Renal pelvis (tissue), 1 donor: ENCODE measurements at regions not wholly inside any gene's neighbourhood (a gene's known extent, or its start where the extent isn't known, plus 50 kb on each side); places are given as distances from the start of the nearest gene placed in this dataset.
"Not testable (repeated sequence)": the region's sequence is repeated elsewhere in the genome, so short reads cannot be mapped to it uniquely, and the experiment has no call there.

Source experiments
- DNase-seq: peaks from one replicate; pipeline ENCODE4 v3.0.0-alpha.2; 2013

DNA sequence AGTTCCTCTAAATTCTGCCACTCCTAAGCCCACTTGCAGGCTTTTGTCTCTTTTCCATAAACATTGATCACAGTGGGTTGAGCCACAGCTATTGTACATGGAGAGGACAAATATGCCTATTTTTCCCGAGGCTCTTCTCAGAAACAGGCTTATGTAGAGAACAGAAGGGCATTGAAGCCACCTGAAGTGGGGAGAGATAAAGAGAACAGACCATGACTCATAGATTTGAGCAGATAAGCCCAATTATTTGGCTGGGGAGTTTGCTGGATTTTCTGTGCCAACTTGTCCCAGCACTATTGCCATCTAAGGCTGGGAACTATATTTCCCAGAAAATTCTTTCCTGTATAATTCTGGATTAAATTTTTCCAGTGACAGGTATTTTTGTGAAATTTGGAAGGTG lies 446.1 kb upstream of the RPS6KA3 start:
- DNase-seq = no peak

DNA sequence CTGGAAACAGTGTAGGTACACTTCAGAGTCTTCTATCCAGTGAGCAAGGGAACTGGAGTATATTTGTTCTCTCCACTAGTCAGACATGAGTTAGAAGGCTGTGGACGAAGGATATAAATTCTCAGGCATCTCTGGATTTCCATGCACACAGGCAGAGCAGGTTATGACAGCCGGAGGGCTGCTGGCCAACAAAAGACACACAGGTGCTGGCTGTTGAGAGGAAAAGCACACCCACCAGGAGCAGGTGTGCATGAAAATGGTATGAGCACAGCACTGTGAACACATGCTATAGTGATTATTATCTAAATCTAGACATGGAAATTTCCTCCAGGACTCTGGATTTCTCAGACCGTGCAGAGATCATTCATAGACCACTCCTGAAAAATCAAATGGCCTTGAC lies 444.7 kb upstream of the RPS6KA3 start:
- DNase-seq = no peak

DNA sequence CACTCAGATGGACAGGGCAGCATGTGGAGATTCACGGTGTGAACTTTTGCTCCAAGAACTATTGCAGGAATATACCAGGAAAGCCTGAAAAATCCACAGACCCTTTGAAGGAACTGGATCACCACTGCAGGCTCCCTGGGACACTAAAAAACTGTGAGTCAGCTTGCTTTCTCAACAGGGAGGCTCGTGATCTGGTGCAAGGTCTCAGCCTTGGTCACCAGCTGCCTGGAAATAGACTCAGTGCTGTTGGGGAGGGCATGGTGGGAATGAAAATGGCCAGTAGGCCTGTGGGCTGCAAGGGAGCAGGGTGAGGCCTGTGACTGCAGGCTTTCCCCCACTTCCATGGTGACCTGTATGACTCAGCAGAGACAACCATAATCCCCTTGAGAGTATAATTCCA lies 426.4 kb upstream of the RPS6KA3 start:
- no peak for DNase-seq

DNA sequence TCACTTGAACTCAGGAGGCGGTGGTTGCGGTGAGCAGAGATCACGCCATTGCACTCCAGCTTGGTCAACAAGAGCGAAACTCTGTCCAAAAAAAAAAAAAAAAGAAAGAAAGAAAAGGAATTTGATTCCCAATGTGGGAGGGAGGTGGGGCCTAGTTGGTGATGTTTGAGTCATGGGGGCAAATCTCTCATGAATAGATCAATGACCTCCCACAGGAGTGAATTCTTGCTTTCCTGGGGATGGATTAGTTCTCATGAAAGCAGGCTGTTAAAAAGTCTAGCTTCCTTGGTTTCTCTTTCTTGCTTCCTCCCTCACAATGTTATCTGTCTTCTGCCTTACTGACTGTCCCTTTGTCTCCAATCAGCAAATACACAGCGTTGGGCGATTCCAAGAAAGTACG lies 419.5 kb upstream of the RPS6KA3 start:
- no peak for DNase-seq

DNA sequence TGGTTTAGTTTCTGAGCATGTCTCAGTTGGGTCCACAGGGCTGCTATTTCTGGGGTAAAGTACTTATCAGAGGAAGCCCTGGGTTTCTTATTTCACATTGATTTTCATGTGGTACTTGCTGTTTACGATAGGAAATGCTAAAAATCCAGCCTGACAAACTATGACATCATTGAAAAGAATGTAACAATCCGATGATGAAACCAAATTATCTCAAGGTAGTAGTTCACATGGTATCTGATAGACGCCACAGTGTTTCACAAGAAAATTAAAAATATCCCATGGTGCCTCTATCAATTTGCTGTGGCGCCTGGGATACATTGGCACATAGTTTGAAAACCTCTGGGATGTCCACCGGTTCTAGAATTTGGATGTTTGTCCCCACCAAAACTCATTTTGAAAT lies 418.9 kb upstream of the RPS6KA3 start:
- no peak for DNase-seq

DNA sequence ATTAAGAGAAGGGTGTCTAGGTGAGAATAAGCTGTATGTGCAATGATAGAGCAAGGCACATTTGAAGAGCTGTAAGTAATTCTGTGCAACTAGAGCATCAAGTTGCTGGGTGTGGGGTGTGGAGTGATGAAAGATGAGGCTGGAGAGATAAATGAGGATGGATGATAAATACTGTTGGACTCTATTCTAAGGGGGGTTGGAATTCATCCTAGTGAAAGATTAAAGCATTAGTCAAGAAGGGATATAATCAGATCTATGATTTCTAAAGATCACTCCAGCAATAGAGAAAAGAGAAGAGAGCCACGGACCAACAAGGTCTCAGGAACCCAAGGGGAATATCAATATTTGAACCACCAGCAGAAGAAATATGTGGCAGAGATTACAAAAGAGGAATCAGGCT lies 415.0 kb upstream of the RPS6KA3 start:
- DNase-seq = no peak

DNA sequence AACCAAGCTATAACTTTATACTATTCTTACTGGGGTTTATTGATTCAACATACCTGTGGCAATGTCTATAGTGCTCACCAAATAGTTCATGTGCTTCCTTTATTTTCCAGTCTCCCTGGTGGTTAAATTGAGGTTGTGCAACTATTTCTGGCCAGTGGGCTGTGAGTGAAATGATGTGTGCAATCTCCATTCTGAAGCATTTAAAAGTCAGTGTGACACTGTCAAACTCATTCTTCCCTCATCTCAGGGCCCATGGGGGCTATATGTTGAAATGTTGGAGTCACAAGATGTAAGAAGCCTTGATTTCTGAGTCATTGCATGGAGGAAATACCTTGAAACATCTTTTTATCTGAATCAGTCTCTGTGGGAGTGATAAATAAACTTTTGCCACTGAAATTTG lies 414.3 kb upstream of the RPS6KA3 start:
- no peak for DNase-seq

DNA sequence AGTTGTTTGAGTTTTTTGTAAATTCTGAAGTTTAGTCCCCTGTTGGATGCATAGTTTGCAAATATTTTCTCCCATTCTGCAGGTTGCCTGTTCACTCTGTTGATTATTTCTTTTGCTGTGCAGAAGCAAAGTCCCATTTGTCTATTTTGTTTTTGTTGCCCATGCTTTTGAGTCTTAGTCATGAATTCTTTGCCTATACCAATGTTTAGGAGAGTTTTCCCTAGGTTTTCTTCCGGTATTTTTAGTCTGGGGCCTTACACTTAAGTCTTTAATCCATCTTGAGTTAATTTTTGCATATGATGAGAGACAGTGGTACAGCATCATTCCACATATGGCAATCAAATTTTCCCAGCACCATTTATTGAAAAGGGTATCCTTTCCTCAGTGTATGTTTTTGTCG lies 405.8 kb upstream of the RPS6KA3 start:
- DNase-seq = no peak

DNA sequence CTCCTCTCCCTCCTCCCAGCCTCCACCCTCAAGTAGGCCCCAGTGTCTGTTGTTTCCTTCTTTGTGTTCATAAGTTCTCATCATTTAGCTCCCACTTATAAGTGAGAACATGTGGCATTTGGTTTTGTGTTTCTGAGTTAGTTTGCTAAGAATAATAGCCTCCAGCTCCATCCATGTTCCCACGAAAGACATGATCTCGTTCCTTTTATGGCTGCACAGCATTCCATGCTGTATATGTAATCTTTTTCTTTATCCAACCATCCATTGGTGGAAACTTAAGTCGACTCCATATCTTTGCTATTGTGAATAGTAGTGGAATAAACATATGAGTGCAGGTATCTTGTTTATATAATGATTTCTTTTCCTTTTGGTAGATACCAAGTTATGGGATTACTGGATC lies 405.0 kb upstream of the RPS6KA3 start:
- not testable (repeated sequence) for DNase-seq

DNA sequence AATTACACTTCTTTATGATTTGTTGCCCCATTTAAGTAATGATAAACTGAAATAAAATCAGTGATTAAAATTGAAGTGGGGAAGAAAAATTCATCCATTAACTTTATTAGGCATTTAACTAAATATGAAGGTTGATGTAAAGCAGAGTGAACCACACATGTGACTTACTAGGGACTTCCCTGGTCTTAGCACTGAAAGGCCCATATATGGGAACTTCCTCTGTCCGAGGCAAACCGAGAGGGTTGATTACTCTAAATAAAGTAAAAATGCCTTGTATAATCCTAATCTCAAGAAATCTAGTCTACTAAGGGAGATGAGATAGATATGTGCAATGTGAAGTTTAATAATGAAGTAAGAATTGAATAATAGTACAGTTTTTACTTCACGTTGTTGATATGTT lies 403.9 kb upstream of the RPS6KA3 start:
- no peak for DNase-seq

DNA sequence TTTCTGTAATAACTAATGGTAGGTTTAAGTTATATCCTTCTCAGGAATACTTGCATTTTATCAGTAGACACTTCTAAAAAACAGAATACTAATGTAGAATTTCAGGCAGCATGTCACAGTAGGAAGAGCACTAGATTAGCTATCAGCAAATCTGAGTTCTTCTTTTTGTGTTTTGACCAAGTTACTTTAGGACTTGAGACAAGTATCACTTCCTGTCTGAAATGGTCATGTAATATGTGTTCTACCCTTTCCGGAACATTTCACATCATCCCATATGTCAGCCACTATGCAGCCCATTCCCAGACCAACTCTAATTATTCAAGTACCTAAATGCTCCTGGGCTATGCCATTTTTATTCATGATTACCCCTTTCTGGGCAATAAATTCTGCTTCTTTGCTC lies 401.8 kb upstream of the RPS6KA3 start:
- no peak for DNase-seq

DNA sequence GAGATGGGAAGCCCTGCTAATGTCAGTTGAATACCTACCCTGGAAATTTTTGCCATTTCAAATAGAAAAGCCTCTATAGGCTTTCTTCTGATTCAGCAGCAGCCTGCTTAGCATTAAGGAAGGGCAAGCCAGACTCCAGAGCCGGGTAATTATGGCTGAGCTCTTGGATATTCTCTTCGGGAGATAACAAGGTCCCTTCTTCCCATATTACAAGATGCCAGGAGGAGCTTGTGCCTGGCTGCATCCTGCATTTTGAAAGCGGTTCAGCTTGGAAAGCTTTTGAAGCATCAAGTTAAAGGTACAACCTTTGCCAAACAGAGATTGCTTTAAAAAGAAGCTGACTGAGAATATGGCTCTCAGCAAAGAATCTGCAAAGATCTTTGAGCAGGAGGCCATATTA lies 399.6 kb upstream of the RPS6KA3 start:
- no peak for DNase-seq

DNA sequence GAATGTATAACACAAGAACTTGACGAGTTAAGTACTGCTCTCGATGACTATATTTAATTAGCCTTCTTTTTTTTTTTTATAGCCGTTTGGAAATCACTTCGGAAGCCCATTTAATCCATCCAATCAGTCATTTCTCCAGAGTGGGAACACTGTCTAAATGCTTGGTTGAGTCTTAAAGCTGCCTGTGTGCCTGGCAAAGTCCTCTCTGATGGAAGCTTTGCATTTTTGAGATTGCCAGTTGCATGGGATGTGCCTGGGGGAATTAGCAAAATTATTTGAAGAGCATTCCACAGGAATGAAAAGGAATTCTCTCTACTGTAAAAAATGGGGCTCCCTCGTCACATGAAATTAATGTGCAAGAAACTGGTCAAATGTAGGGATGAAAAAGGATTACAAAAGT lies 398.8 kb upstream of the RPS6KA3 start:
- DNase-seq = no peak

DNA sequence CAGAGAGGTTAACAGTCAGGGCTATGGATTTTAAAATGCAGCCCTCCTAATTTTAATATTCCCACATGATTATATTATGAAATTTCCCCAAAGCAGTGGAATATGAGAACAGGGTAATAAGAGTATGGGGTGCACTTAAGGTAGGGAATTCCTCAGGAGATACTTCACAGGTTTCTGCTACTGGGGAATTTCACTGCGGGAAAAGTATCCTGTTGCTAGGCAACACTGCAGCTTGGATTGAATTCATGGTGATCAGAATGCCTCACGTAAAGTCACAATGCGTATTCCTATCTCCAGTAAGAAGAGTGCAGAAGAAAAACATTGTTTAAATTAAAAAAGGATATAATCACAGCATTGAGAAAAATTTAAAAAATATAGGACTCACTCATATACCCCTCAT lies 398.1 kb upstream of the RPS6KA3 start:
- DNase-seq = no peak

DNA sequence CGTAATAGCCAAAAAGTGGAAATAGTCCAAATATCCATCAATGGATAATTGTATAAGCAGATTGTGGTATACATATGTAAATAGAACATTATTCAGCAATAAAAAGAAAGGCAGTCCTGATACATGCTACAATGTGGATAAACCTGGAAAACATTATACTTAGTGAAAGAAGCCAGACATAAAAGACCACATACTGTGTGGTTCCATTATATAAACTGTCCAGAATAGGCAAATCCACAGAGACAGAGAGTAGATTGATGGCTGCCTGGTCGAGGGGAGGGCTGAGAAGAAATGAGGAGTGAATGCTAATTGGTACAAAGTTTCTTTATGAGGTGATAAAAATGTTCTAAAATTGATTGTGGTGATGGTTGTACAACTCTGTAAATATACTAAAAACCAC lies 397.4 kb upstream of the RPS6KA3 start:
- no peak for DNase-seq

DNA sequence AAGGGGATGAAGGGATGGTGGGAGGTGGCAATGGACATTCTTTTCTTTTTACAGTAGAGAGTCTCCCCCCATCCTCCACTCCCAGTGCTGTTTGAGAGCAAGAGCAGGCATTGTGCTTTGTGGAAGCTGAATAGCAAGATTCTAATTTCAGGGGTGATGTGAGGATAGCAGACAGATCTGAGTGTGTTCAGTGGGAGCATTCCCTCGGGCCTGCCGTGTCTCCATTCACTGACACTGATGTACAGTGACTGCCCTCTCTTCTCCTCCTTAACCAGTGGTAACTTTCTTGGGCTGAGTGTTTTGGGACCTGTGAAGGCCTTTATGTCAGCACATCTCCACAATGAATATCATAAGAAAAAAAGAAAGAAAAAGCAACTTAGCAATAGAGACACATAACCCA lies 396.6 kb upstream of the RPS6KA3 start:
- DNase-seq = no peak

DNA sequence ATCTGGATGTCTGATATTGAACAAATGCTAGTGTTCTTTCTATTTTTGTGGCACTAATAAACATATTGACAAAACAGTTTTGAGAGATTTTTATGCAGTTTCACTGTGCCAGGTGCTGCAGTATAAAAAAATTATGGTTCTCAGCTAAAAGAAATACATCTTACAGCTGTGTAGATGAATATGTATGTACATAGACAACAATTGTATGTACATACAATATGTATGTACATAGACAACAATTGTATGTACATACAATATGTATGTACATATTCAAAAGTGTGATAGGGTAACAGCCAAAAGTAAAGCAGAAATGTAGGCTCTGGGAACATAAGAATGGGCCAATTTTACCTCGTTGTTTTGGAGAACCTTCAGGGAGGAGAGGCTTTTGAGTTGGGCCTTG lies 390.0 kb upstream of the RPS6KA3 start:
- no peak for DNase-seq

DNA sequence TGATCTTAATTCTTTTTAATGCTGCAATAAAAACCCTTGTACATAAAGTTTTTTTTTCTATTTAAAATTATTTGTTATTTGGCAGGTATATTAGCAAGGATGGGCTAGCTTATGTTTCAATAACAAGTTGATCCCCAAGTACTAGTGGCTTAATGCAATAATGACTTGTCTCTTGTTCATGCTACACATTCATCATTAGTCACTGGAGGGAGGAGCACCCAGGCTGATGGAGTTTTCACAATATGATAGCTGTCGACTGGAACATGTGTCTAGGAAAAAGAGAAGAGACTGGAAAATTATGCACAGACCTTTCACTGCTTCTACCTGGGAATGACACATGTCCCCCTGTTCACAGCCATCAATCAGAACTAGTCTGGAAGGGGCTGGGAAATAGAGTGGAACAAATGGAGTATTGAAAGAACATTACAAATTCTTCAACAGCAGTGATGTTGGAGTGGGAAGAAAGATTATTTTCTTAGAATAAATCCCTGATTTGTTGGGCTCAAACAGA lies 387.9 kb upstream of the RPS6KA3 start:
- no peak for DNase-seq

DNA sequence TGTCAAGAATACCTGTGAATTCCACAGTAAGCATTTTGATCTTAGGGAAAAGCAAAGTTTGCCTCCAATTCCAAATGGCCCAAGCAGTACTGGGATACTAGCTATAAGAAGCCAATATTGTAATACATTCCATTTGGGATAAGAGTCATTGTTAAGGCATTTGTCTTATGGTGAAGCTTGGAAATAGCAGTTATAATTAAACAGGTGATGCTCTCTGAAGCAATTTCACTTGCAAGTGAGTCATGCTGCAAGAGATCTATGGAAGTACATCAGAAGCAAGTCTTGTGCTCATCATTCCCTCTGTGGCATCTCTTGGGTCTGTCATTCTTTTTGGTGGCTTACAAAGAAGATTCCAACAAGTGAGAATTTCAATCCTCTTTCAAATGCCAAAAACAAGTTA lies 386.4 kb upstream of the RPS6KA3 start:
- DNase-seq = no peak

DNA sequence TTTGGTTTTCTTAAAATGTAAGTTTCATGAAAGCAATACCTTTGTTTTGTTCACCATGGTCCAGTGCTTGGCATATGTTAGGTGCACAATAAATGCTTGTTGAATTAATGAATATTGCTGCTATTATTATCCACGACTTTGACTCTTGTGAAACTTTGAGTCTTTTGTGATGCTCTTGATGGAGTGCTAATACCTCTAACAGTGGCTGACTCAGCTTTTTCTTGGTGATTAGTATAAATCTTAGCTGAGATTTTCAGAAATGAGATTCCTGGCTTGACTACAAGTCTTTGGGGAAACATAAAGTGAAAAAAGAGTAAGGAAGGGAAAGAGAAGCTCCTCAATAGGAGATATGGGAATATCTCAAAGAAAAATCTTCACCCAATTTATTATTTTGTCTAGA lies 375.2 kb upstream of the RPS6KA3 start:
- no peak for DNase-seq

DNA sequence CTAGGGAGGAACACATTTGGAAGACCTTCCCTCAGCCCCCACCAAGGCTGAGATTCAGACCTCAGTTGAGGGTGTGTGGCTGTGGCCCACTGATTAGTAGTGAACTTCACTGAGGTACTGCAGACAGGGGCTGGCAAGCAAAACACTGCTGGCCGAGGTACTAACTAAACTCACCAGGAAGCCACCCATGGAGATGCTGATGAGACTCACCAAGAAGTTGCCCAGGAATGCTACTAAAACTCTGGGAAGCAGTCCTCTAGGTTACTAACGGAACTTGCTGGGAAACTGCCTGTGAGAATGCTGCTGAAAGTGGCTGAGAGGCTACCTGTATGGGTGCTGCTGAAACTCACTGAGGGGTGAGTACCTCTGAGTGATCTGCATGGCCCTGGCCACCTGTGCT lies 372.4 kb upstream of the RPS6KA3 start:
- no peak for DNase-seq

DNA sequence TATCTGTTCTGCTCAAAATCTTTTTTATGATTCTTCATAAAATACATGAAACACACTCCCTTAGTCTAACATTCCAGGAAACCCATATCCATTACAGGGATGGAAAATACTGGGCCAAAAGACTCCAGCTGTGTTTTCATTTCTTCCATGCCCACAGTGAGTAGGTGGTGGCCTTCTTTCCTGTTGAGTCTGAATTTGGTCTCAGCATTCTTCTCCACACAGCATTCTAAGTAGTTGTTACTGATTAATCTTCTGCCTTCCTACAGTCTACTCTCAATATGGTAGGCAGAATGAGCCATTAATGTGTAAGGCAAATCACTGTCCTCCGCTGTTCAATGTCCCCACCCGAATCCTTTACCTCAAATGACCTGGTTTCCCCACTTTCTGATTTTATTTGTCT lies 370.6 kb upstream of the RPS6KA3 start:
- DNase-seq = no peak

DNA sequence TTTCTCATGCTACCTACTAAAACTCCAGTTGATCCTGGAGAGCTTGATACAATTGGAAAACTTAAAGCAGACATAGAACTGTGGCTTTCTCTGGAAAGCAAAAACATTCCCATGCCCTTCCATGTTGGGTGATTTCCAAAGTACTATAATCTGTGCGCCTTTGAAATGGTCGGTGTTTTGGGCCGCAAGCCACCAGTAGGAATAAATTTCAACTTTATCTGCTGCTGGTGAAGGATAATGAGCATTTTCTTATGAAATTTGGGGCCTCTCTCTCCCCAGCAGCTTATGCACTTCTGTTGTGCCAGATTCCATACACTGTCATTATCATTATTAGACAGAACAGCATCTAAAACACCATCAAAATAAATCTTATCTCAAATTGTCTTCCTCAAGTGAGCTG lies 366.7 kb upstream of the RPS6KA3 start:
- DNase-seq = no peak

DNA sequence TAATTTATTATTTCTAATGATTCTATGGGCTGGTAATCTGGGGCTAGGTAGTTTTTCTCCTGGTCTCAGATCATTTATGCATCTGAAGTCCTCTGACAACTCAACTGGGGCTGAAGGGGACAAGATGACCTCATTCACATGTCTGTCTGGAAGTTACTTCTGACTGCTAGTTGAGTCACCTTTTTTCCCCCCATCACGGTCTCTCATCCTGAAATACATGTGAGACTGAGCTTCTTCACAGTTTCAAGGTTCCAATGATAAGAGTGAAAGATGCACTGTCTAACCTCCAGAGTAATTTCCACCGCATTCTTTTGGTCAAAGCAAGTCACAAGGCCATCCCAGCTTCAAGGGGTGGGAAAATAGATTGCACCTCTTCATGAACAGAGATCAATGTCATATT lies 356.7 kb upstream of the RPS6KA3 start:
- no peak for DNase-seq

DNA sequence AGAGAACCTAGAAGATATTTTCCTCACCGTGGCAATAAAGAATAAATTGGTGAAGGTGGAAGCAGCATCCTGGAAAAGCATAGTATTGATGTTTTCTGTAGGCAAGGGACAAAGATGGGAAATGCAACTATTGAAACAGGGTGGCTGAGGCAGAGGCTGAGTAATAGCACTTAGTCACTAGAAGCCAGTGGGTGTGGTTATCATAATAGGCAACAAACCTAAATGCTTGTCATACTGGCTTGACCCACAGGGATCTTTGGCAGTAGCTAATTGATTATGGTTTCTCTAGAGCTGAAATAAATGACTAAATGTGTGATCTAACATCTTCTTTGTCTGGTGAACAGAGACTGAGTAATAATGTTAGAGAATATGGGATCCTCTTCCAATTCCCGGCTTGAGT lies 353.6 kb upstream of the RPS6KA3 start:
- DNase-seq = no peak
